HEK293T (cell line): ENCODE measurements at regions not wholly inside any gene's neighbourhood (a gene's known extent, or its start where the extent isn't known, plus 50 kb on each side); places are given as distances from the start of the nearest gene placed in this dataset.

Experiments
- CTCF ChIA-PET: fragments of 350-600 bp; formaldehyde crosslinking; extraction: SDS; loops from one replicate; lab custom pipeline; 2021; ENCODE audit warnings: antibody characterized with exemption, inconsistent platforms; lab: Yijun Ruan, JAX
- POLR2A ChIA-PET: fragments of 350-600 bp; formaldehyde crosslinking; extraction: SDS; loops from one replicate; lab custom pipeline; 2020; ENCODE audit warnings: antibody characterized with exemption, inconsistent platforms; lab: Yijun Ruan, JAX
- DNase-seq: peaks from one replicate; pipeline ENCODE4 v3.0.0; 2012; ENCODE audit warnings: mixed read lengths; ENCODE audit errors: extremely low spot score
- ARNT ChIP-seq: fragments of 450-650 bp; IDR thresholded peaks from 2 replicates; pipeline ENCODE4 v1.6.1; 2017; ENCODE audit warnings: mild to moderate bottlenecking
- BHLHE40 ChIP-seq: fragments of 450-650 bp; IDR thresholded peaks from 2 replicates; pipeline ENCODE4 v1.6.1; 2016; ENCODE audit warnings: mild to moderate bottlenecking, moderate library complexity, borderline replicate concordance
- CTBP1 ChIP-seq: fragments of 450-650 bp; IDR thresholded peaks from 2 replicates; pipeline ENCODE4 v1.6.1; 2016; ENCODE audit warnings: borderline replicate concordance
- ELF4 ChIP-seq: fragments of 450-650 bp; IDR thresholded peaks from 2 replicates; pipeline ENCODE4 v1.6.1; 2017; ENCODE audit warnings: antibody characterized with exemption
- FOXA1 ChIP-seq: fragments of 450-650 bp; IDR thresholded peaks from 2 replicates; pipeline ENCODE4 v1.6.1; 2016; ENCODE audit warnings: mild to moderate bottlenecking
- FOXK2 ChIP-seq: fragments of 450-650 bp; IDR thresholded peaks from 2 replicates; pipeline ENCODE4 v1.6.1; 2016; ENCODE audit warnings: mild to moderate bottlenecking
- FOXM1 ChIP-seq: fragments of 450-650 bp; IDR thresholded peaks from 2 replicates; pipeline ENCODE4 v1.6.1; 2017; ENCODE audit warnings: mild to moderate bottlenecking, borderline replicate concordance
- HDGF ChIP-seq: fragments of 450-650 bp; IDR thresholded peaks from 2 replicates; pipeline ENCODE4 v1.6.1; 2017; ENCODE audit warnings: antibody characterized with exemption, borderline replicate concordance
- L3MBTL2 ChIP-seq: fragments of 450-650 bp; conservative IDR thresholded peaks from 2 replicates; pipeline ENCODE4 v1.6.1; 2016; ENCODE audit warnings: mild to moderate bottlenecking
- LEF1 ChIP-seq: fragments of 450-650 bp; IDR thresholded peaks from 2 replicates; pipeline ENCODE4 v1.6.1; 2017; ENCODE audit warnings: mild to moderate bottlenecking, borderline replicate concordance
- NFRKB ChIP-seq: fragments of 450-650 bp; IDR thresholded peaks from 2 replicates; pipeline ENCODE4 v1.6.1; 2016; ENCODE audit warnings: mild to moderate bottlenecking, moderate library complexity
- SP1 ChIP-seq: fragments of 450-650 bp; IDR thresholded peaks from 2 replicates; pipeline ENCODE4 v1.6.1; 2017
- SUZ12 ChIP-seq: fragments of 450-650 bp; IDR thresholded peaks from 2 replicates; pipeline ENCODE4 v1.6.1; 2016; ENCODE audit warnings: mild to moderate bottlenecking
- TARDBP ChIP-seq: fragments of 450-650 bp; IDR thresholded peaks from 2 replicates; pipeline ENCODE4 v1.6.1; 2016
- ZNF384 ChIP-seq: fragments of 450-650 bp; IDR thresholded peaks from 2 replicates; pipeline ENCODE4 v1.6.1; 2016
- TF ChIP-seq, protein P1 (sequence below): fragments of 450-650 bp; IDR thresholded peaks from 2 replicates; pipeline ENCODE4 v1.6.1; 2016

DNA sequence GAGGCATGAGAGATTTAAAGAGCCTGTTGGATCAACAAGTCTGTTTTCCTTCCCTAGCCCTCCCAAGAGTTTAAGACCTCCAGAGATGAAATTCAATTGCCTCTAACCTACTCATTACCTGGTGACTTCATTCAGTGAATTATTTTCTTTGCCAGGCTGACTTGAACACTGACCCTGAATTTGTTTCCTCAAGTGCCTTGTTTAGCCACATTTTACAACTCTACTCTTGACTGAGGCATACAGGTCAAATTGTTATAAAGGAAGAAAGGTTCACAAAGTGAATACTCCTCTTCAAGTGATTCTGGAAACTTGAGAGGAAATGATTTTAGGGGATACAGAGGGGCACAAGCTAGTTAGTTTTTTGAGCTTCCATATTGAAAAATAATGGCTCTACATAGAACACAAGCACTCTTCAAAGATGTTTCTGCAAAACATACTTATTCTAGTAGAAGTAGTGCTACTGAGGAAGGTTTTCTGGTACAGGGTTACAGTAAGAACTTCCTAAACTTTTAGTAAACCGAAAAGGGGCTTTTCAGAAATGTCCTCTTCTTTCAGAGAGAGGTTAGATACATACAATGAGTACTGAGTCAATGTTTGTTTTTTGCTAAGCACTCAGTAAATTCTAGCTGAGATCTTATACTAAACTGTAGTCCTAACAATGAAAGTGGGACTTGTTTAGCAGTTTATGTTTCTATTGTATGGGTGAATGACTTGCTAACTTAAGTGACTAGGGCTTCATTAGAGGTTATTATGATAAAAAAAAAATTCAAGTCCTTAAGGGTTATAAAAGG, 137.4 kb upstream of the SATB1 start:
- no peak for DNase-seq
- ChIA-PET POLR2A (no interaction called here), CTCF (no interaction called here)
- TF ChIP-seq, protein P1, sequence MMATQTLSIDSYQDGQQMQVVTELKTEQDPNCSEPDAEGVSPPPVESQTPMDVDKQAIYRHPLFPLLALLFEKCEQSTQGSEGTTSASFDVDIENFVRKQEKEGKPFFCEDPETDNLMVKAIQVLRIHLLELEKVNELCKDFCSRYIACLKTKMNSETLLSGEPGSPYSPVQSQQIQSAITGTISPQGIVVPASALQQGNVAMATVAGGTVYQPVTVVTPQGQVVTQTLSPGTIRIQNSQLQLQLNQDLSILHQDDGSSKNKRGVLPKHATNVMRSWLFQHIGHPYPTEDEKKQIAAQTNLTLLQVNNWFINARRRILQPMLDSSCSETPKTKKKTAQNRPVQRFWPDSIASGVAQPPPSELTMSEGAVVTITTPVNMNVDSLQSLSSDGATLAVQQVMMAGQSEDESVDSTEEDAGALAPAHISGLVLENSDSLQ: no peak
- no peak for TF ChIP-seq CTBP1
- TF ChIP-seq BHLHE40: no peak
- no peak for TF ChIP-seq ELF4
- no peak for TF ChIP-seq HDGF
- no peak for TF ChIP-seq LEF1
- TF ChIP-seq FOXK2: no peak
- no peak for TF ChIP-seq SP1
- TF ChIP-seq SUZ12: no peak
- TF ChIP-seq NFRKB: no peak
- TF ChIP-seq L3MBTL2: no peak
- TF ChIP-seq FOXM1: no peak
- TF ChIP-seq ARNT: no peak
- no peak for TF ChIP-seq FOXA1

DNA sequence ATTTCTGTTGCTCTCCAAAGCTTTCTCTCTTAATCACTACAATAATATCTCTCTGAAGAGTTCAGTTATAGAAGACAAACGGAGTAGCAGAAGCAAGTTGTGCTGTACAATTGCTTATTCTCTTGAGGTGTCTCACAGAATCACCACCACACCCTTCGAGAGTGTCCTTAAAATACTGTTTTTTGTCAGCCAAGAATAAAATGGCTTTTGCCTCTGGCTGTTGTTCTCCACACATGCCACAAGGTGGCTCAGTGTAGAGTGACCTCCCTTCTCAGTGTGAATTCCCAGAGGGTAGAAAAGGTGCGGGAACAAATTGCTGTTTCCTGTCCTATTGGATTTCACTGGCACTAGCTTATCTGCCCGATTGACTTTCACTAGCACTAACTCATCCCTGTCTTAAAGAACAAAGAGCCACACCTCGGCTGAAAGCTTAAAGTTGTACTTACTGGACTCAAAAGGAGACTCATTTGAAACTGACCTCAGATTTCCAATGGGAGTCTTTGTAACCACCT, 134.2 kb upstream of the SATB1 start:
- ChIA-PET POLR2A (no interaction called here), CTCF (interaction anchor here (0.8 kb wide), 1 partner anchor 20 kb away, joined by 3 read pairs; no protein-coding TSS in a partner anchor)
- TF ChIP-seq FOXM1 (no peak), CTBP1 (no peak), BHLHE40 (no peak), ELF4 (no peak), ARNT (no peak), TARDBP (no peak), SUZ12 (no peak), SP1 (no peak), ZNF384 (no peak), NFRKB (no peak)
- DNase-seq: peak; percentile 58

DNA sequence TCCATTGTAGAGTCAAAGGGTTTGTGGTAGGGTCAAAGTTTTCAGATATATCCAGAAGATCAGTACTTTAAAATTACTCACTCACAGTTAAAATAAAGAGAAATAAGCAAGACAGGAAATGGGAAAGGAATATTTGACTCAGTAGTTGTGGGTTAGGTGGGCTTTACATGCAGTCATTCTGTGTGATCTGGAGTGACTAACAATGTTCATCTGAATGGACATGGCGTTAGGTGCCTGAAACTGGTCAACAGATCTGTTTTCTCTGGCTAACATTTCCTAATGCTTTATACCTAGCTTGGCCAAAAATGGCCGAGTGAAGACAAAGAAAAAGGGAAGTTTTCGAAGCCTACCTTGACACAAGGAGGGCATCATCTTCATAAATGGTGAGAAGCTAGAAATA, 133.4 kb upstream of the SATB1 start:
- TF ChIP-seq, protein P1: no peak
- TF ChIP-seq CTBP1 (no peak), TARDBP (no peak), FOXM1 (no peak), FOXK2 (no peak), BHLHE40 (no peak), ELF4 (no peak)
- ChIA-PET POLR2A (no interaction called here), CTCF (no interaction called here)
- DNase-seq: no peak

GRCh38 chr3:18557216-18557615, 132.1 kb upstream of the SATB1 start:
- TF ChIP-seq CTBP1 (no peak), NFRKB (no peak), BHLHE40 (no peak), ZNF384 (no peak), SUZ12 (no peak), FOXM1 (no peak), FOXA1 (no peak), FOXK2 (no peak), HDGF (no peak), LEF1 (no peak), ARNT (no peak), ELF4 (no peak), L3MBTL2 (no peak), TARDBP (no peak), SP1 (no peak)
- TF ChIP-seq, protein P1: no peak
- POLR2A ChIA-PET: no interaction called here

DNA sequence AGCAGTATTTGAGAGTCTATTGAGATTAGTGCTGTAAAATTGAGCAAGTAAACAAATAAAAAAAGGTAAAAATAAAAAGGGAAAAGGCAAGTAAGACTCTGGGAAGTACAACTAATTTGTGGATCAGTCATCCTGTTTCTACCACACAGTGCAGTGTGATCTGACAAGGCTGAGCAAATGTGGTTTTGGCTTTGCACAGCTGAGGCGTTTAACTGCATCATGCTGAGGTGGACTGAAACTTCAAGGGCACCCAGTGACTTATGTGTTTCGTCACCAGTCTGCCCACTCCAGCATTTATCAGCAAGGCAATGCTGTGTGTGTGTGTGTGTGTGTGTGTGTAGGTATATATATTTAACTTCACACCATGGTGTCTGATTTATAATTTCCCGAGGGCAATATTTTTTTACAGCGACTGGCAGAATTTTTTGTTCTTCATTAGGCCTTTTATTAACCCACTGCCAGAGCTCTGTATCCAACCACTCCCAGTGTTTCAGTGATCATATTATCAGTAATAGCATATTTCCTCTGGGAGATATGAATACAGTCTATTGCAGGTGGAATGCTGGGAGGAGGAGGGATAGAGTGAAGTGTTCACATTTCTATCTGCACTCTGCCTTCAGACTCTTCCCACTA, 131.5 kb upstream of the SATB1 start:
- no peak for DNase-seq
- CTCF ChIA-PET: interaction anchor here (0.7 kb wide), 1 partner anchor 716 kb away, joined by 3 read pairs; no protein-coding TSS in a partner anchor
- TF ChIP-seq CTBP1 (no peak), FOXM1 (no peak), ARNT (no peak), SP1 (no peak), ZNF384 (no peak), LEF1 (no peak), ELF4 (no peak), L3MBTL2 (no peak), HDGF (no peak)
- TF ChIP-seq, protein P1: no peak
- POLR2A ChIA-PET: no interaction called here

More at GRCh38 chr3:18557216-18557615, 132.1 kb upstream of the SATB1 start:
- CTCF ChIA-PET: interaction anchor here (0.7 kb wide), 1 partner anchor 716 kb away, joined by 3 read pairs; no protein-coding TSS in a partner anchor
- no peak for DNase-seq
